Left lung (tissue), 4 donors: ENCODE measurements at regions not wholly inside any gene's neighbourhood (a gene's known extent, or its start where the extent isn't known, plus 50 kb on each side); places are given as distances from the start of the nearest gene placed in this dataset.

Experiments
- ATAC-seq: fragments of 200-7000 bp; cut with Tn5 transposase; one replicate; pipeline ENCODE4 v1.9.1; 2020; ENCODE audit warnings: moderate library complexity
- DNase-seq, 4 donors: peaks; one replicate each; pipeline ENCODE4 v3.0.0-alpha.2; 2013 to 2020
- H3K27ac ChIP-seq, 2 donors: fragments of 200-600 bp; sonication (generic) in 1 of 2; one replicate each; pipeline versions ENCODE4 v1.5.0 to v1.8.0; 2020 to 2021
- H3K27me3 ChIP-seq, 2 donors: fragments of 200-600 bp; sonication (generic) in 1 of 2; one replicate each; pipeline versions ENCODE4 v1.5.0 to v1.8.0; 2020 to 2021
- H3K36me3 ChIP-seq, 2 donors: fragments of 200-600 bp; sonication (generic) in 1 of 2; one replicate each; pipeline versions ENCODE4 v1.5.0 to v1.8.0; 2020 to 2021
- H3K4me1 ChIP-seq, 2 donors: fragments of 200-600 bp; one replicate each; pipeline ENCODE4 v1.8.0; 2021
- H3K4me3 ChIP-seq, 2 donors: fragments of 200-600 bp; sonication (generic) in 1 of 2; one replicate each; pipeline versions ENCODE4 v1.5.0 to v1.8.0; 2020 to 2021; ENCODE audit warnings: mild to moderate bottlenecking in 1 of 2
- H3K9me3 ChIP-seq, 2 donors: fragments of 200-600 bp; sonication (generic) in 1 of 2; one replicate each; pipeline versions ENCODE4 v1.5.0 to v1.8.0; 2020 to 2021
- intact Hi-C, 2 donors: fragments of 100-400 bp; cut with DNase I; formaldehyde crosslinking; loops; one replicate each; pipeline versions ENCODE4 v1.11.2 to v1.14.2; 2022
- TF ChIP-seq, protein P1 (sequence below), 2 donors: fragments of 200-600 bp; sonication (generic) in 1 of 2; IDR thresholded peaks; one replicate each; pipeline versions ENCODE4 v1.5.0 to v1.8.0; 2021; ENCODE audit warnings: antibody characterized with exemption in 2 of 2
- donor health status: DM: no; HTN: yes; CAD: no.
- donor health status: DM: no; HTN: no; CAD: no.

GRCh38 chr3:153328690-153329089, 166.7 kb downstream of the RAP2B start:
- Histone ChIP-seq H3K27me3 (no peaks in the 10 kb centered on the region), H3K9me3 (no peaks in the 10 kb centered on the region), H3K27ac (no peak overlapping the region), H3K4me3 (no peak overlapping the region), H3K4me1 (no peaks in the 10 kb centered on the region), H3K36me3 (no peaks in the 10 kb centered on the region)
- TF ChIP-seq, protein P1, sequence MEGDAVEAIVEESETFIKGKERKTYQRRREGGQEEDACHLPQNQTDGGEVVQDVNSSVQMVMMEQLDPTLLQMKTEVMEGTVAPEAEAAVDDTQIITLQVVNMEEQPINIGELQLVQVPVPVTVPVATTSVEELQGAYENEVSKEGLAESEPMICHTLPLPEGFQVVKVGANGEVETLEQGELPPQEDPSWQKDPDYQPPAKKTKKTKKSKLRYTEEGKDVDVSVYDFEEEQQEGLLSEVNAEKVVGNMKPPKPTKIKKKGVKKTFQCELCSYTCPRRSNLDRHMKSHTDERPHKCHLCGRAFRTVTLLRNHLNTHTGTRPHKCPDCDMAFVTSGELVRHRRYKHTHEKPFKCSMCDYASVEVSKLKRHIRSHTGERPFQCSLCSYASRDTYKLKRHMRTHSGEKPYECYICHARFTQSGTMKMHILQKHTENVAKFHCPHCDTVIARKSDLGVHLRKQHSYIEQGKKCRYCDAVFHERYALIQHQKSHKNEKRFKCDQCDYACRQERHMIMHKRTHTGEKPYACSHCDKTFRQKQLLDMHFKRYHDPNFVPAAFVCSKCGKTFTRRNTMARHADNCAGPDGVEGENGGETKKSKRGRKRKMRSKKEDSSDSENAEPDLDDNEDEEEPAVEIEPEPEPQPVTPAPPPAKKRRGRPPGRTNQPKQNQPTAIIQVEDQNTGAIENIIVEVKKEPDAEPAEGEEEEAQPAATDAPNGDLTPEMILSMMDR (IDR thresholded peaks at IDR 0.05) = no peak
- intact Hi-C loops = no loop called here
- ATAC-seq (no peak), DNase-seq (no peak)

DNA sequence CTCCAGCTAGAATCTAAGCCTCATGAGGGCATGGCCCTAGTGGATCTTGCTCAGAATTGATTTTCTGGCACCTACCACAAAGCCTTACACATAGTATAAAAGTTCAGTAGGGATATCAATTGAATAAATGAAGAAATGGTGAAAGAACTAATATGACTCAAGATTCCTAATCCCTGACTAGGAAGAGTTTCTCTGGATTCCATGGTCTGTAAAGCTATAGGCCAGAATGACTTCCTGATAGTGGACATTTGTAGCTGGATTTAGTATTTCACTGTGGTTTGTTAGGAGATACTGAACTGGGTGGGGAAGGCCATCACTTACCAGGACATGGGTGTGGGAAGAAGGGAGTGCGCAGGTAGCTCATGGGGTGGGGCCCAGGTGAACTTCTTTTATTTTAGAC, 168.9 kb downstream of the RAP2B start:
- no peak for DNase-seq
- TF ChIP-seq, protein P1 (IDR thresholded peaks at IDR 0.05) = no peak

GRCh38 chr3:153331676-153332075, 169.7 kb downstream of the RAP2B start:
- no peak overlapping the region for H3K4me3 ChIP-seq
- H3K4me1 ChIP-seq = no peaks in the 10 kb centered on the region
- no peaks in the 10 kb centered on the region for H3K27me3 ChIP-seq
- no peaks in the 10 kb centered on the region for H3K9me3 ChIP-seq
- ATAC-seq = no peak
- no peak overlapping the region for H3K27ac ChIP-seq
- H3K36me3 ChIP-seq = no peaks in the 10 kb centered on the region
- TF ChIP-seq, protein P1 (IDR thresholded peaks at IDR 0.05) = no peak
- intact Hi-C loops = no loop called here
- DNase-seq = no peak

More for the DNA sequence above, 168.9 kb downstream of the RAP2B start:
- no peaks in the 10 kb centered on the region for H3K4me1 ChIP-seq
- H3K36me3 ChIP-seq = no peaks in the 10 kb centered on the region
- H3K27me3 ChIP-seq = no peaks in the 10 kb centered on the region
- H3K27ac ChIP-seq = no peak overlapping the region
- intact Hi-C loops = no loop called here
- no peak for ATAC-seq
- no peak overlapping the region for H3K4me3 ChIP-seq
- H3K9me3 ChIP-seq = no peaks in the 10 kb centered on the region

- intact Hi-C loops = no loop called here
- DNase-seq (no peak), ATAC-seq (no peak)
- Histone ChIP-seq H3K36me3 (no peaks in the 10 kb centered on the region), H3K27ac (peak overlapping the region in 1 of 2 donors; percentile 17), H3K27me3 (no peaks in the 10 kb centered on the region), H3K4me3 (no peak overlapping the region), H3K9me3 (no peaks in the 10 kb centered on the region), H3K4me1 (no peaks in the 10 kb centered on the region)
- TF ChIP-seq, protein P1 (IDR thresholded peaks at IDR 0.05) = no peak
Measured at GRCh38 chr3:153334558-153334957, 172.5 kb downstream of the RAP2B start.

GRCh38 chr3:153337369-153337768, 175.3 kb downstream of the RAP2B start:
- Histone ChIP-seq H3K4me3 (no peak overlapping the region), H3K4me1 (no peaks in the 10 kb centered on the region), H3K27ac (no peak overlapping the region), H3K36me3 (no peaks in the 10 kb centered on the region), H3K9me3 (peaks cover 0 to 9% of the 10 kb centered on the region in 2 donors), H3K27me3 (no peaks in the 10 kb centered on the region)
- DNase-seq (no peak), ATAC-seq (no peak)
- intact Hi-C loops = no loop called here
- TF ChIP-seq, protein P1 (IDR thresholded peaks at IDR 0.05) = no peak
